ENCODE measurements at regions not wholly inside any gene's neighbourhood (a gene's known extent, or its start where the extent isn't known, plus 50 kb on each side); places are given as distances from the start of the nearest gene placed in this dataset.

- H3K79me2 ChIP-seq (ENCODE audit: insufficient read depth, low read depth, low read length): no peaks in the 10 kb centered on the region
- BruUV-seq (replicated peaks): no TSS peak
- peak; percentile 41 for DNase-seq (ENCODE audit: low spot score)
- no peaks in the 10 kb centered on the region for H3K9me3 ChIP-seq (ENCODE audit: low read length)
- no peaks in the 10 kb centered on the region for H3K9me2 ChIP-seq (ENCODE audit: insufficient read depth, low read length)
- no peak overlapping the region for H3K27ac ChIP-seq (ENCODE audit: low read depth, low read length, poor library complexity, severe bottlenecking)
- H3K4me3 ChIP-seq (ENCODE audit: low read depth, low read length, poor library complexity, severe bottlenecking): no peak overlapping the region
- ChIA-PET CTCF (ENCODE audit: unreplicated experiment) (no interaction called here), POLR2A (interaction anchor here (0.6 to 1.2 kb wide), 3 partner anchors 10 to 489 kb away, joined by 3 read pairs; no protein-coding TSS in a partner anchor)
- H3K4me2 ChIP-seq (ENCODE audit: low read length): peak overlapping the region; percentile 40
- H2AFZ ChIP-seq (ENCODE audit: low read length): peak overlapping the region; percentile 59; the same call in 1 of the 2 replicates
- H3K36me3 ChIP-seq (ENCODE audit: insufficient read depth, low read length): no peaks in the 10 kb centered on the region
- TF ChIP-seq CTCF (conservative IDR thresholded peaks at IDR 0.05; ENCODE audit: low read length): no peak
- TF ChIP-seq EZH2phosphoT487 (IDR thresholded peaks at IDR 0.05; ENCODE audit: borderline replicate concordance, low read depth, low read length): no peak
- peaks cover 32% of the 10 kb centered on the region for H3K4me1 ChIP-seq (ENCODE audit: insufficient read depth, low read length, poor library complexity, severe bottlenecking)
- H4K20me1 ChIP-seq (ENCODE audit: insufficient read depth, low read length): no peaks in the 10 kb centered on the region
- intact Hi-C loops (cut with micrococcal nuclease; ENCODE audit: unreplicated experiment): no loop called here
Measured at GRCh38 chr2:111659361-111660333, 224.3 kb downstream of the ANAPC1 start.

GRCh38 chr2:111660811-111661210, 223.2 kb downstream of the ANAPC1 start:
- POLR2A ChIA-PET: interaction anchor here (0.5 to 1.2 kb wide), 2 partner anchors 10 to 40 kb away, joined by 3 to 5 read pairs; no protein-coding TSS in a partner anchor
- no peaks in the 10 kb centered on the region for H4K20me1 ChIP-seq (ENCODE audit: insufficient read depth, low read length)
- no peaks in the 10 kb centered on the region for H3K9me2 ChIP-seq (ENCODE audit: insufficient read depth, low read length)
- H3K79me2 ChIP-seq (ENCODE audit: insufficient read depth, low read depth, low read length): no peaks in the 10 kb centered on the region
- intact Hi-C loops (cut with micrococcal nuclease; ENCODE audit: unreplicated experiment): no loop called here
- H3K4me2 ChIP-seq (ENCODE audit: low read length): no peak overlapping the region
- TF ChIP-seq EZH2phosphoT487 (IDR thresholded peaks at IDR 0.05; ENCODE audit: borderline replicate concordance, low read depth, low read length): no peak
- no peak for TF ChIP-seq CTCF (conservative IDR thresholded peaks at IDR 0.05; ENCODE audit: low read length)
- no peak overlapping the region for H3K4me3 ChIP-seq (ENCODE audit: low read depth, low read length, poor library complexity, severe bottlenecking)
- BruUV-seq (replicated peaks): no TSS peak
- no peaks in the 10 kb centered on the region for H3K36me3 ChIP-seq (ENCODE audit: insufficient read depth, low read length)
- H3K4me1 ChIP-seq (ENCODE audit: insufficient read depth, low read length, poor library complexity, severe bottlenecking): peaks cover 36% of the 10 kb centered on the region
- no peaks in the 10 kb centered on the region for H3K9me3 ChIP-seq (ENCODE audit: low read length)
- no peak for DNase-seq (ENCODE audit: low spot score)
- H2AFZ ChIP-seq (ENCODE audit: low read length): no peak overlapping the region
- no peak overlapping the region for H3K27ac ChIP-seq (ENCODE audit: low read depth, low read length, poor library complexity, severe bottlenecking)
- CTCF ChIA-PET (ENCODE audit: unreplicated experiment): no interaction called here
